ENCODE measurements at regions not wholly inside any gene's neighbourhood (a gene's known extent, or its start where the extent isn't known, plus 50 kb on each side); places are given as distances from the start of the nearest gene placed in this dataset.

DNA sequence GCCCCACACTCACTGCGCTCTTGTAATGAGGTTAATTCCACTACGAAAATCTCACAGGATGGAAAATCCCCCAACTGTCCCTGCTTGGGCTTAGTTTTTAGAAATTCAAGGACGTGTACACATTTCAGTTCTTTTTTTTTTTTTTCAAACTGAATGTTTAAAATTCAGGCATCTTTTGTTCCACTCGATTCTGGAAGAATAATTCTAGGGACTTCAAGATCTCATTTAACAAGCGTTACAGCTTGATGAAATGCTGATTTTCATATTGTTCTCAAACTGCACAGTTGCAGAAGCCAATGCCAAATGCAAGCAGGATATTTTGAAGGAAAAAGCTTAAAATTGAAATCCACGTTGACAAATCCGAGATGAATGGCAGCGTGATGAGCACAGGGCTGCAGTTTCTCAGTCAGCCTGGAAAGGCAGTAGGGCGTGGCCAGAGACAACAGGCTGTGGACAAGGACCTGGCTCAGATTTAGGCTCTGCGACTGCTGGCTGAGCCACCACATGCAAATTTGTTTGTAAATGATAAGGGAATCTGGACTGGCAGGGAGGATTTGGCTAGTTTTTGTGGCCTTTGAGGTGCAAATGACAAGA, 128.1 kb upstream of the MYCN start:
- DNase-seq (ENCODE audit: low read depth in 1 of 2, low spot score in 1 of 2) = no peak
- TF ChIP-seq, protein P1, sequence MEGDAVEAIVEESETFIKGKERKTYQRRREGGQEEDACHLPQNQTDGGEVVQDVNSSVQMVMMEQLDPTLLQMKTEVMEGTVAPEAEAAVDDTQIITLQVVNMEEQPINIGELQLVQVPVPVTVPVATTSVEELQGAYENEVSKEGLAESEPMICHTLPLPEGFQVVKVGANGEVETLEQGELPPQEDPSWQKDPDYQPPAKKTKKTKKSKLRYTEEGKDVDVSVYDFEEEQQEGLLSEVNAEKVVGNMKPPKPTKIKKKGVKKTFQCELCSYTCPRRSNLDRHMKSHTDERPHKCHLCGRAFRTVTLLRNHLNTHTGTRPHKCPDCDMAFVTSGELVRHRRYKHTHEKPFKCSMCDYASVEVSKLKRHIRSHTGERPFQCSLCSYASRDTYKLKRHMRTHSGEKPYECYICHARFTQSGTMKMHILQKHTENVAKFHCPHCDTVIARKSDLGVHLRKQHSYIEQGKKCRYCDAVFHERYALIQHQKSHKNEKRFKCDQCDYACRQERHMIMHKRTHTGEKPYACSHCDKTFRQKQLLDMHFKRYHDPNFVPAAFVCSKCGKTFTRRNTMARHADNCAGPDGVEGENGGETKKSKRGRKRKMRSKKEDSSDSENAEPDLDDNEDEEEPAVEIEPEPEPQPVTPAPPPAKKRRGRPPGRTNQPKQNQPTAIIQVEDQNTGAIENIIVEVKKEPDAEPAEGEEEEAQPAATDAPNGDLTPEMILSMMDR (IDR thresholded peaks at IDR 0.05; ENCODE audit: insufficient read depth, low read length) = no peak
- TF ChIP-seq SPI1 (IDR thresholded peaks at IDR 0.05; ENCODE audit: borderline replicate concordance, low read depth) = no peak
- no peak for TF ChIP-seq GABPA (IDR thresholded peaks at IDR 0.05; ENCODE audit: low read depth)
- TF ChIP-seq, protein P2, sequence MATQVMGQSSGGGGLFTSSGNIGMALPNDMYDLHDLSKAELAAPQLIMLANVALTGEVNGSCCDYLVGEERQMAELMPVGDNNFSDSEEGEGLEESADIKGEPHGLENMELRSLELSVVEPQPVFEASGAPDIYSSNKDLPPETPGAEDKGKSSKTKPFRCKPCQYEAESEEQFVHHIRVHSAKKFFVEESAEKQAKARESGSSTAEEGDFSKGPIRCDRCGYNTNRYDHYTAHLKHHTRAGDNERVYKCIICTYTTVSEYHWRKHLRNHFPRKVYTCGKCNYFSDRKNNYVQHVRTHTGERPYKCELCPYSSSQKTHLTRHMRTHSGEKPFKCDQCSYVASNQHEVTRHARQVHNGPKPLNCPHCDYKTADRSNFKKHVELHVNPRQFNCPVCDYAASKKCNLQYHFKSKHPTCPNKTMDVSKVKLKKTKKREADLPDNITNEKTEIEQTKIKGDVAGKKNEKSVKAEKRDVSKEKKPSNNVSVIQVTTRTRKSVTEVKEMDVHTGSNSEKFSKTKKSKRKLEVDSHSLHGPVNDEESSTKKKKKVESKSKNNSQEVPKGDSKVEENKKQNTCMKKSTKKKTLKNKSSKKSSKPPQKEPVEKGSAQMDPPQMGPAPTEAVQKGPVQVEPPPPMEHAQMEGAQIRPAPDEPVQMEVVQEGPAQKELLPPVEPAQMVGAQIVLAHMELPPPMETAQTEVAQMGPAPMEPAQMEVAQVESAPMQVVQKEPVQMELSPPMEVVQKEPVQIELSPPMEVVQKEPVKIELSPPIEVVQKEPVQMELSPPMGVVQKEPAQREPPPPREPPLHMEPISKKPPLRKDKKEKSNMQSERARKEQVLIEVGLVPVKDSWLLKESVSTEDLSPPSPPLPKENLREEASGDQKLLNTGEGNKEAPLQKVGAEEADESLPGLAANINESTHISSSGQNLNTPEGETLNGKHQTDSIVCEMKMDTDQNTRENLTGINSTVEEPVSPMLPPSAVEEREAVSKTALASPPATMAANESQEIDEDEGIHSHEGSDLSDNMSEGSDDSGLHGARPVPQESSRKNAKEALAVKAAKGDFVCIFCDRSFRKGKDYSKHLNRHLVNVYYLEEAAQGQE (IDR thresholded peaks at IDR 0.05; ENCODE audit: insufficient replicate concordance, low read depth) = no peak

DNA sequence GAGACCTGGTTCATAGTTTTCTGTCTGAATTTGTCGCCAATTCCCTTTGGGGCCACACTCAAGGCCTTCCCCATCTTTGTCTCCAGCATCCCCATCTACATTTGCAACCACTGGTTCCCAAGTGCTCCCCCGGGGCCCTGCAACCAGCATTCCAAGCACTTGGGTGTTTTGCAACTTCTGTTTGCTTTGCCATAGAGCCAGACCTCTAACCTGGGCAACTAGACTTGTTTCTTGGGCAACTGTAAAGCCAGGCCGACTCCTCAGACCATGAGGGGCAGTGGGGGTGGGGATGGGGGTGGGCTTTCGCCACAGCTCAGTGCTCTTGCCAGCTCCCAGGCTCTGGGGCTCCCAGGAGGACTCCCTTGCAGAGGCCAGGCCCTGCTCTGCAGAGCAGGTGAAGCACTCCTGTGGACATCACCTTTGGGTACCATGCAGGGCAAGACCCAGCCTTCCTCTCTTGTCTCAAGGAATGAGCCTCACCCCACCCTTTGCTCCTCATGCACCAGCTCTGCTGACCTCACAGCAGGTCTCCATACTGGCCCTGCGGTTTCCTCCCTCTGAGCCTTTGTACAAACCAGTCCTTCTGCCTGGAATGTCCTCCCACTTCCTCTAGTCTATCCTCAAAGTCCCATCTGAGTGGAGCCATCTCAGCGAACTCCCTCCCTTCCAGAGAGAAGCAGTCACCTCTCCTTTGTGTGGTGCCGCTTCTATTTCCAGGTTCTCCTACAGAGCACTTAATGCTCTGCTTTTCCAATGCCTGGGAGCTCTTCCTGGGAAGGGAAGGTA, 126.7 kb upstream of the MYCN start:
- no peaks in the 10 kb centered on the region for H3K27me3 ChIP-seq (ENCODE audit: insufficient read depth, poor library complexity, severe bottlenecking)
- DNase-seq (ENCODE audit: low read depth in 1 of 2, low spot score in 1 of 2) = no peak
- no peak for TF ChIP-seq SPI1 (IDR thresholded peaks at IDR 0.05; ENCODE audit: borderline replicate concordance, low read depth)
- TF ChIP-seq, protein P2 (IDR thresholded peaks at IDR 0.05; ENCODE audit: insufficient replicate concordance, low read depth) = no peak
- TF ChIP-seq, protein P1 (IDR thresholded peaks at IDR 0.05; ENCODE audit: insufficient read depth, low read length) = no peak

More for the DNA sequence above, 128.1 kb upstream of the MYCN start:
- H3K27ac ChIP-seq (replicated peaks) = no peak overlapping the region
- H3K4me3 ChIP-seq (replicated peaks; ENCODE audit: insufficient read depth, low read length) = no peak overlapping the region
- H3K27me3 ChIP-seq (ENCODE audit: insufficient read depth, poor library complexity, severe bottlenecking) = no peaks in the 10 kb centered on the region

DNA sequence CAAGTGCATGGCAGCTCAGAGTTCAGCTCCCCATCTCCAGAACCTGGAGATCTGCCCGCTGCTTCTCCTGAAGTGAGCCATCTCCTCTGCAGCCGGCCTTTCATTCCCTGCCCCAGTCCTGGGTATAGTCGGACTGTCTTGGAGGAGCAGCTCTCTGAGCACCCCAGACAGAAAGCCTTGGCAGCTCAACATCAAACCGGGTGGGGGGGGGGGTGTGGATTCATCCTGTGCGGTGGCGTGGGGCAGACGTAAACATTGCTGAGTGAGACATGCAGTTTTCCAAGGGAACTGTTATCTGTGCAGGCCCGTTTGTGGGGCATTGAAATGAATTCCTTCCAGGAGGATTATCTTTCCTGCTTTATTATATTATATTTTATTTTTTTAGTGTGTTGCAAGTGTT, 125.9 kb upstream of the MYCN start:
- TF ChIP-seq SPI1 (IDR thresholded peaks at IDR 0.05; ENCODE audit: borderline replicate concordance, low read depth) (no peak), GABPA (IDR thresholded peaks at IDR 0.05; ENCODE audit: low read depth) (no peak), POLR2AphosphoS5 (IDR thresholded peaks at IDR 0.05; ENCODE audit: low read depth) (no peak)
- TF ChIP-seq, protein P1 (IDR thresholded peaks at IDR 0.05; ENCODE audit: insufficient read depth, low read length) = no peak
- TF ChIP-seq, protein P2 (IDR thresholded peaks at IDR 0.05; ENCODE audit: insufficient replicate concordance, low read depth) = no peak
- H3K27ac ChIP-seq (replicated peaks) = no peak overlapping the region
- no peak for DNase-seq (ENCODE audit: low read depth in 1 of 2, low spot score in 1 of 2)
- H3K27me3 ChIP-seq (ENCODE audit: insufficient read depth, poor library complexity, severe bottlenecking) = no peaks in the 10 kb centered on the region
- H3K4me3 ChIP-seq (replicated peaks; ENCODE audit: insufficient read depth, low read length) = no peak overlapping the region

More for the DNA sequence above, 126.7 kb upstream of the MYCN start:
- Histone ChIP-seq H3K27ac (replicated peaks) (no peak overlapping the region), H3K4me3 (replicated peaks; ENCODE audit: insufficient read depth, low read length) (no peak overlapping the region)

Data from HL-60 (cell line).